GM18861 (cell line): ENCODE measurements at regions not wholly inside any gene's neighbourhood (a gene's known extent, or its start where the extent isn't known, plus 50 kb on each side); places are given as distances from the start of the nearest gene placed in this dataset.
"Not testable (repeated sequence)": the region's sequence is repeated elsewhere in the genome, so short reads cannot be mapped to it uniquely, and the experiment has no call there.

Experiments used
- ATAC-seq: cut with Tn5 transposase; IDR thresholded peaks from one replicate; pipeline ENCODE4 v1.9.1; 2021; ENCODE audit not compliant: unreplicated experiment

- not testable (repeated sequence) for ATAC-seq
Observed at GRCh38 chr11:15686259-15686658, 571.5 kb downstream of the INSC start.

GRCh38 chr11:15687342-15687741 is 572.6 kb downstream of the INSC start:
- no peak for ATAC-seq

- ATAC-seq: no peak
Observed at GRCh38 chr11:15688351-15688792, 573.6 kb downstream of the INSC start.

- ATAC-seq: no peak
Observed at GRCh38 chr11:15690320-15690719, 575.6 kb downstream of the INSC start.

- no peak for ATAC-seq
Observed at GRCh38 chr11:15692739-15693138, 578.0 kb downstream of the INSC start.

- no peak for ATAC-seq
Observed at GRCh38 chr11:15695096-15695721, 580.5 kb downstream of the INSC start.

GRCh38 chr11:15696069-15696468 is 581.3 kb downstream of the INSC start:
- ATAC-seq: no peak

GRCh38 chr11:15697437-15698236 is 582.9 kb downstream of the INSC start:
- no peak for ATAC-seq

GRCh38 chr11:15698855-15699254 is 584.1 kb downstream of the INSC start:
- ATAC-seq: no peak

- ATAC-seq: no peak
Observed at GRCh38 chr11:15699978-15700377, 585.3 kb downstream of the INSC start.

- ATAC-seq: no peak
Observed at GRCh38 chr11:15700456-15700855, 585.7 kb downstream of the INSC start.

- no peak for ATAC-seq
Observed at GRCh38 chr11:15704064-15704463, 589.3 kb downstream of the INSC start.

- ATAC-seq: no peak
Observed at GRCh38 chr11:15704556-15704955, 589.8 kb downstream of the INSC start.

- no peak for ATAC-seq
Observed at GRCh38 chr11:15705891-15706290, 591.2 kb downstream of the INSC start.

GRCh38 chr11:15707194-15707593 is 592.5 kb downstream of the INSC start:
- no peak for ATAC-seq

- no peak for ATAC-seq
Observed at GRCh38 chr11:15707971-15708370, 593.2 kb downstream of the INSC start.

- ATAC-seq: no peak
Observed at GRCh38 chr11:15710580-15711275, 596.0 kb downstream of the INSC start.

- no peak for ATAC-seq
Observed at GRCh38 chr11:15711311-15711710, 596.6 kb downstream of the INSC start.

- no peak for ATAC-seq
Observed at GRCh38 chr11:15714641-15715399, 600.1 kb downstream of the INSC start.

GRCh38 chr11:15716550-15716949 is 601.8 kb downstream of the INSC start:
- no peak for ATAC-seq

- ATAC-seq: no peak
Observed at GRCh38 chr11:15720460-15720859, 605.7 kb downstream of the INSC start.
